Ishikawa (cell line): ENCODE measurements at regions not wholly inside any gene's neighbourhood (a gene's known extent, or its start where the extent isn't known, plus 50 kb on each side); places are given as distances from the start of the nearest gene placed in this dataset.

Experiments used
- CREB1 ChIP-seq: IDR thresholded peaks from 2 replicates; pipeline ENCODE4 v1.6.1; 2012; ENCODE audit warnings: low read depth
- NFIC ChIP-seq: IDR thresholded peaks from 2 replicates; pipeline ENCODE4 v1.6.1; 2012
- TF ChIP-seq, protein P1 (sequence below): IDR thresholded peaks from 2 replicates; pipeline ENCODE4 v1.6.1; 2012; ENCODE audit warnings: low read depth, mild to moderate bottlenecking

GRCh38 chr5:110027527-110028322 lies 338.0 kb downstream of the MAN2A1 start:
- TF ChIP-seq, protein P1, sequence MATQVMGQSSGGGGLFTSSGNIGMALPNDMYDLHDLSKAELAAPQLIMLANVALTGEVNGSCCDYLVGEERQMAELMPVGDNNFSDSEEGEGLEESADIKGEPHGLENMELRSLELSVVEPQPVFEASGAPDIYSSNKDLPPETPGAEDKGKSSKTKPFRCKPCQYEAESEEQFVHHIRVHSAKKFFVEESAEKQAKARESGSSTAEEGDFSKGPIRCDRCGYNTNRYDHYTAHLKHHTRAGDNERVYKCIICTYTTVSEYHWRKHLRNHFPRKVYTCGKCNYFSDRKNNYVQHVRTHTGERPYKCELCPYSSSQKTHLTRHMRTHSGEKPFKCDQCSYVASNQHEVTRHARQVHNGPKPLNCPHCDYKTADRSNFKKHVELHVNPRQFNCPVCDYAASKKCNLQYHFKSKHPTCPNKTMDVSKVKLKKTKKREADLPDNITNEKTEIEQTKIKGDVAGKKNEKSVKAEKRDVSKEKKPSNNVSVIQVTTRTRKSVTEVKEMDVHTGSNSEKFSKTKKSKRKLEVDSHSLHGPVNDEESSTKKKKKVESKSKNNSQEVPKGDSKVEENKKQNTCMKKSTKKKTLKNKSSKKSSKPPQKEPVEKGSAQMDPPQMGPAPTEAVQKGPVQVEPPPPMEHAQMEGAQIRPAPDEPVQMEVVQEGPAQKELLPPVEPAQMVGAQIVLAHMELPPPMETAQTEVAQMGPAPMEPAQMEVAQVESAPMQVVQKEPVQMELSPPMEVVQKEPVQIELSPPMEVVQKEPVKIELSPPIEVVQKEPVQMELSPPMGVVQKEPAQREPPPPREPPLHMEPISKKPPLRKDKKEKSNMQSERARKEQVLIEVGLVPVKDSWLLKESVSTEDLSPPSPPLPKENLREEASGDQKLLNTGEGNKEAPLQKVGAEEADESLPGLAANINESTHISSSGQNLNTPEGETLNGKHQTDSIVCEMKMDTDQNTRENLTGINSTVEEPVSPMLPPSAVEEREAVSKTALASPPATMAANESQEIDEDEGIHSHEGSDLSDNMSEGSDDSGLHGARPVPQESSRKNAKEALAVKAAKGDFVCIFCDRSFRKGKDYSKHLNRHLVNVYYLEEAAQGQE = no peak
- no peak for TF ChIP-seq CREB1
- TF ChIP-seq NFIC = no peak
